ENCODE measurements at regions not wholly inside any gene's neighbourhood (a gene's known extent, or its start where the extent isn't known, plus 50 kb on each side); places are given as distances from the start of the nearest gene placed in this dataset.
"Not testable (repeated sequence)": the region's sequence is repeated elsewhere in the genome, so short reads cannot be mapped to it uniquely, and the experiment has no call there.

- peak; percentile 95 for DNase-seq
These were observed 766.2 kb downstream of the FLRT2 start for GRCh38 chr14:86296173-86296572.

GRCh38 chr14:86288336-86288735 lies 758.4 kb downstream of the FLRT2 start:
- DNase-seq: no peak

- no peak for DNase-seq
These were observed 749.5 kb downstream of the FLRT2 start for GRCh38 chr14:86279405-86279804.

GRCh38 chr14:86257973-86258372 lies 728.0 kb downstream of the FLRT2 start:
- no peak for DNase-seq

GRCh38 chr14:86243158-86243557 lies 713.2 kb downstream of the FLRT2 start:
- no peak for DNase-seq

GRCh38 chr14:86237733-86238132 lies 707.8 kb downstream of the FLRT2 start:
- no peak for DNase-seq

- no peak for DNase-seq
These were observed 691.8 kb downstream of the FLRT2 start for GRCh38 chr14:86221755-86222154.

- DNase-seq: no peak
These were observed 691.1 kb downstream of the FLRT2 start for GRCh38 chr14:86221000-86221399.

GRCh38 chr14:86217523-86217922 lies 687.6 kb downstream of the FLRT2 start:
- DNase-seq: no peak

GRCh38 chr14:86203843-86204242 lies 673.9 kb downstream of the FLRT2 start:
- peak; percentile 54 for DNase-seq

- DNase-seq: no peak
These were observed 666.5 kb downstream of the FLRT2 start for GRCh38 chr14:86196471-86196870.

GRCh38 chr14:86193756-86194155 lies 663.8 kb downstream of the FLRT2 start:
- no peak for DNase-seq

- DNase-seq: no peak
These were observed 650.0 kb downstream of the FLRT2 start for GRCh38 chr14:86179980-86180379.

- DNase-seq: no peak
These were observed 638.4 kb downstream of the FLRT2 start for GRCh38 chr14:86168371-86168770.

GRCh38 chr14:86166541-86166940 lies 636.6 kb downstream of the FLRT2 start:
- DNase-seq: no peak

- no peak for DNase-seq
These were observed 623.5 kb downstream of the FLRT2 start for GRCh38 chr14:86153480-86153879.

- DNase-seq: no peak
These were observed 613.3 kb downstream of the FLRT2 start for GRCh38 chr14:86143248-86143647.

- no peak for DNase-seq
These were observed 612.0 kb downstream of the FLRT2 start for GRCh38 chr14:86141966-86142365.

GRCh38 chr14:86129426-86129825 lies 599.5 kb downstream of the FLRT2 start:
- DNase-seq: no peak

GRCh38 chr14:86124328-86124727 lies 594.4 kb downstream of the FLRT2 start:
- no peak for DNase-seq

- DNase-seq: no peak
These were observed 586.0 kb downstream of the FLRT2 start for GRCh38 chr14:86115972-86116371.

- not testable (repeated sequence) for DNase-seq
These were observed 580.9 kb downstream of the FLRT2 start for GRCh38 chr14:86110871-86111270.

- no peak for DNase-seq
These were observed 574.8 kb downstream of the FLRT2 start for GRCh38 chr14:86104691-86105265.

- DNase-seq: no peak
These were observed 564.6 kb downstream of the FLRT2 start for GRCh38 chr14:86094512-86094911.

- DNase-seq: no peak
These were observed 561.9 kb downstream of the FLRT2 start for GRCh38 chr14:86091811-86092210.

GRCh38 chr14:86088156-86088555 lies 558.2 kb downstream of the FLRT2 start:
- no peak for DNase-seq

All from NCI-H524 treated with DMSO at 0.1 percent for 48 hours (cell line).